Muscle of back (tissue), 3 donors: ENCODE measurements at regions not wholly inside any gene's neighbourhood (a gene's known extent, or its start where the extent isn't known, plus 50 kb on each side); places are given as distances from the start of the nearest gene placed in this dataset.
A peak's percentile ranks its signal among the peaks of the same experiment; 100 is the strongest.
"Not testable (repeated sequence)": the region's sequence is repeated elsewhere in the genome, so short reads cannot be mapped to it uniquely, and the experiment has no call there.

ENCODE experiments used
- DNase-seq, 3 donors: peaks; one replicate each; pipeline versions ENCODE4 v3.0.0 to v3.0.0-alpha.2; 2013

DNA sequence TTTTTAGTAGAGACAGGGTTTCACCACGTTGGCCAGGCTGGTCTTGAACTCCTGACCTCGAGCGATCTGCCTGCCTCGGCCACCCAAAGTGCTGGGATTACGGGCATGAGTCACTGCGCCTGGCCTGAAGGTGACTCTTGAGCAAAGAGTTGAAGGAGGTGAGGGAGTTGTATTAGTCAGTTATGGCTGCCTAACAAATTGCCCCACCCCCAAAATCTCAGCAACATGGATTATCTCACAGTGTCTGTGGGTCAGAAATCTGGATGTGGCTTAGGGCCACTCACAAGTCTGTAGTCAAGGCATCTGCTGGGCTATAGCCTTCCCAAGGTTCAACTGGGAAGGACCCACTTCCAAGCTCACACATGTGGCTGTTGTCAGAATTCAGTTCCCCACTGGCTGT lies 52.8 kb upstream of the ADGRE5 start:
- no peak for DNase-seq

- DNase-seq = not testable (repeated sequence)
These were observed 54.2 kb upstream of the ADGRE5 start for GRCh38 chr19:14327061-14327460.

DNA sequence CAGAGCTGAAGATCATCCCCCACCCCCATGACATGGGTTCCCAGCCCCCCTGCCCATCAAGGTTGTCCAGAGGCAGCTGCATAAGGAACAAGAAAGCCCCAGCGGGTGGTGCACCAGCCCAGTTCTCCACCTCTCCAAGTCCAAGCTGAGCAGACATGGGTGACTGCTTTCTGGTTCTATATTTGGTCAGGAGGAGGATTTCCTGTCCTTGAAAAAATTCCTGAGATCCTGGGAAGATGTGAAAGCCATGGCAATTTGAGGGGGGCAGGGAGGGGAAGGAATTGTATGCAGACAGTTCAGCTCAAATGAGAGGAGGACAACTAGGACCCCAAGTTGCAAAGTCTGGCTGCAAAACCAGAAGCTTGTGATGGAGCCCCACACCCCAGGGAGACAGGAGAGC lies 55.4 kb upstream of the ADGRE5 start:
- DNase-seq = no peak

DNA sequence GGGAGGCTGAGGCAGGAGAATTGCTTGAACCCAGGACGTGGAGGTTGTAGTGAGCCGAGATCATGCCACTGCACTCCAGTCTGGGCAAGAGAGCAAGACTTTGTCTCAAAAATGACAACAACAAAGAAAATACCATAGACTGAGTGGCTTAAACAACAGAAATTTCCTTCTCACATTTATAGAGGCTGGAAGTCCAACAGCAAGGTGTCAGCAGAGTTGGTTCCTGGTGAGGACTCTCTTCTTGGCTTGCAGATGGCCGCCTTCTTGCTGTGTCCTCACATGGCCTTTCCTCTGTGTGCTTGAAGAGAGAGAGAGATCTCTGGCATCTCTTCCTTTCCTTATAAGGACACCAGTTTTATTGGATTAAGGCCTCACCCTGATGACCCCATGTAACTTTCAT lies 56.1 kb upstream of the ADGRE5 start:
- DNase-seq = no peak

GRCh38 chr19:14322889-14323463 lies 58.3 kb upstream of the ADGRE5 start:
- no peak for DNase-seq

DNA sequence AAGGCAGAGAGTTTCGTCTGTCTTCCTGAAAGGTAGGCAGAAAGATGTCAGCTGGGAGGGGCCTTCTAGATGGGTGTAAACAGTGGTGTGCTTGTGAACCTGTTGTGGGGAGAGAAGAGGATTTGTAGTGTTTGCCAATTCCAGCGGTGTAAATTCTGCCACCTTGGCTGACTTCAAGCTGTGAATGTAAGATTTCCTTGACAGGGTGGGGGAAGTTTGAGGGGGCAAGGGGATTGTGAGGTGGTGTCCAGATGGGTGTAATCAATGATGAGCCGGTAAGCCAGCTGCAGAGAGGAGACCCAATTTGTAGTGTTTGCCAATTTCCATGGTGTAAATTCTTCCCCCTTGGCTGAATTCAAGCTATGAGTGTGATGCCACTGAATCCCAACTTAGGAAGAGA lies 61.0 kb upstream of the ADGRE5 start:
- no peak for DNase-seq

- not testable (repeated sequence) for DNase-seq
These were observed 61.5 kb upstream of the ADGRE5 start for GRCh38 chr19:14319720-14320119.

DNA sequence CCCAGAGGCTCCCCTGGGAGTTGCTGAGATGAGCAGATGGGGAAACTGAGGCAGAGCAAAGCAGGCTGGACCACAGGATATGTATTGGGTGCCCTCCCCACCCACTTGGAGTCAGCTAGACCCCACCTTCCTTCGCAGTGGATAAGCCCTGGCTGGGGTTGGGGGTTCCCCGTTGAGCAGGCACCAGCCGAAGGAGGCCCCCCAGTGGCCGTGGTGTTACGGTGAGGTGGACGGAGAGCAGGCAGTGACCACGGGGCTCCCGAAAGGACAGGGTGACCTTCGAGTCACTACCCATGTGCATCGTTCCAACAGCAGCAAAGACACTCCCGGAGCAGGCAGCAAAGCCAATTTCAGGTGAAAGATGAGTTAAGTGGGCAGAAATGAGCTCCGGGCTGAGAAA lies 62.4 kb upstream of the ADGRE5 start:
- DNase-seq = no peak

DNA sequence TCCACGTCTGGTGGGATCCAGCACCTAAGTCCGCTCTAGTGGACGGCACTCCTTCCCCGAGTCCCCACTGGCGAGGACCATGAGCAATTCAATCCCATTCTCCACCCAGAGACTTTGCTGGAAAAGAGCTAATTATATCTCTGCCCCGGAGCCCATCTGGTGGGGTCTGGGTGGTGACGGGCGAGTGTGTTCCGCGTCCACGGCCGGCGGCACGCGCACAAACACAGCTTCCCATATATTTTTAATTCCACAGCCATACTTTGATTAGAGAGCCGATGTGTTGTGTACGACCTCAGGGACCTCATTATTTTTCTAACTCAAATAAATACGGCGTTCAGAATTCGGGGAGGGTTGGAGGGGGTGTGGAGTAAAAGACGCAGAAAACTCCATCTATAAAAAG lies 64.1 kb upstream of the ADGRE5 start:
- no peak for DNase-seq

GRCh38 chr19:14315433-14315832 lies 65.8 kb upstream of the ADGRE5 start:
- DNase-seq = no peak

- no peak for DNase-seq
These were observed 71.2 kb upstream of the ADGRE5 start for GRCh38 chr19:14310055-14310454.

- DNase-seq = no peak
These were observed 75.5 kb upstream of the ADGRE5 start for GRCh38 chr19:14305706-14306105.

DNA sequence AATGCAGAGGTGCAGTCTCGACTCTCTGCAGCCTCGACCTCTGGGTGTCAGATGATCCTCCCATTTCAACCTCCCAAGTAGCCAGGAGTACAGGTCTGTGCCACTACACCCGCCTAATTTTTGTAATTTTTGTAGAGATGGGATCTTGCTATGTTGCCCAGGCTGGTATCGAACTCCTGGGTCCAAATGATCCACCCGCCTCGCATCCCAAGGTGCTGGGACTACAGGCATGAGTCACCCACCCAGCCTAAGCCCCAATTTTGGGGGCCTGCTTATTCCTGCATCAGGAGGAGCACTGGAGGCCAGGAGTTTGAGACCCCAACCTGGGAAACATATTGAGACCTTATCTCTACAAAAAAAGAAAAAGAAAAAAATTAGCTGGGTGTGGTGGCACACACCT lies 80.1 kb upstream of the ADGRE5 start:
- no peak for DNase-seq

- DNase-seq = no peak
These were observed 80.9 kb upstream of the ADGRE5 start for GRCh38 chr19:14300303-14300702.

- DNase-seq = not testable (repeated sequence)
These were observed 81.9 kb upstream of the ADGRE5 start for GRCh38 chr19:14299224-14299827.

DNA sequence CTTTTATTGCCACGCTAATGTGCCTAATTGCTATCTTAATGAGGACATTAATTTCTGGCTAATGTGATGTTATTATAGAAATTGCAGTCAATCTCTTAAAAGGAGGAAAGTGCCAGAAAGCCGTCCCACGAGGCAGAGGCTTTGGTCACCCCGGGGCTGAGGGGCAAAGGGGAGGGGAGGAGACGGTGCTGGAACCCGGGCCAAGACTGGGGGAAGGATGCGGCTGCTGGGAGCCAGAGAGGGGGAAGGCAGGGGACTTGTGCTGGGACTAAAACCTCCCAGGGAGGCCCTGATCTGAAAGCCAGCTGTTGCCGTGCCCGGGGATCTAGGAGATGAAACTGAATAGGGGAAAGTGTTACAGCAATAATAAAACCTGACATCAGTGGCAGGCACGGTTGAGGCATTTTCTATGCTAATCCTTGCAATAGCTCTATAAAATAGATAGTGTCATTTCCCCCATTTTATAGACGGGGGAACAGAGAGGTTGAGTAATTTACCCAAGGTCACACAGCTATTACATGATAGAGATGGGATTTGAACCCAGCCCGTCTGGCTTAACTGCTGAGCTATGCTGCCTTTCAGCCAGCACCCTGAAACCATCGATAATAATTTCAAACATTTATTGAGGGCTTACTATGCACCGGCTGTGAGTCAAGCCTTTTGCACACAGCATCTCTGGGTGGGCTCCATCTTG lies 83.2 kb upstream of the ADGRE5 start:
- not testable (repeated sequence) for DNase-seq

GRCh38 chr19:14294974-14295373 lies 86.3 kb upstream of the ADGRE5 start:
- peak in 1 of 3 donors; percentile 23 for DNase-seq

DNA sequence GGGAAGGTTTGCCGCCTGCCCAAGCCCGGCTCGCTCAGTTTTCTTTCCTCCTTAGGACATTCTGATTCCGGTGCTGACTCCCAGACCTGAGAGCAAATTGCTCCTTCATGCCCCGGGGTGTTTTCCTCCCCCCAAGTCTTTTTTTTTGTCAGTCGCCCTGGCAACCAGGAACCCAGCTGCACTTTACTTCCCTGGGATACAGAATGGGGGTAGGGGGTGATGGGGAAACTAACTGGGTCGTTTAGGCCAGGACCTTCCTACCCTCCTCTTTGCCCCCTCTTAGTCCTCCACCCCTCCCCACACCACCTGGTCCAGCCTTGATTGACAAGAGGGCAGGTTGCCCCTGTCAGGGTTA lies 87.5 kb upstream of the ADGRE5 start:
- peak in 1 of 3 donors; percentile 20 for DNase-seq

- DNase-seq = peak in 1 of 3 donors; percentile 52
These were observed 87.3 kb upstream of the ADGRL1 start for GRCh38 chr19:14293101-14293815.

- DNase-seq = not testable (repeated sequence)
These were observed 83.8 kb upstream of the ADGRL1 start for GRCh38 chr19:14289810-14290209.

DNA sequence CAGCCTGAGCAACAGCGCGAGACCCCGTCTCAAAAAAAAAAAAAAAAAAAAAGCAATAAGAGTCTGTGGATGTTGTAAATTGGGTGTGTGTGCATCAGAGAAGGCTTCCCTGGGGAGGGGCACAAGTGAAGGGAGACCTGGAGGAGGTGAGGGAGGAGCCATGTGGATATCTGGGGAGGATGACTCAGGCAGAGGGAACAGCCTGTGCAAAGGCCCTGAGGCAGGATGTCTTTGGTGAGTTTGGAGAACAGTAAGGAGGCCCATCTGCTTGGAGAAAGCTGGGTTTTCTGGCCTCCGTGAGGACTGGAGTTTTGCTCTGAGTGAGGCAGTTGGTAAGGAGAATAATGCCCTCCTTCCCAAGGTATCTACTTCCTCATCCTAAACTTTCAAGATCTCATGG lies 81.9 kb upstream of the ADGRL1 start:
- not testable (repeated sequence) for DNase-seq

GRCh38 chr19:14286594-14286993 lies 80.6 kb upstream of the ADGRL1 start:
- not testable (repeated sequence) for DNase-seq

DNA sequence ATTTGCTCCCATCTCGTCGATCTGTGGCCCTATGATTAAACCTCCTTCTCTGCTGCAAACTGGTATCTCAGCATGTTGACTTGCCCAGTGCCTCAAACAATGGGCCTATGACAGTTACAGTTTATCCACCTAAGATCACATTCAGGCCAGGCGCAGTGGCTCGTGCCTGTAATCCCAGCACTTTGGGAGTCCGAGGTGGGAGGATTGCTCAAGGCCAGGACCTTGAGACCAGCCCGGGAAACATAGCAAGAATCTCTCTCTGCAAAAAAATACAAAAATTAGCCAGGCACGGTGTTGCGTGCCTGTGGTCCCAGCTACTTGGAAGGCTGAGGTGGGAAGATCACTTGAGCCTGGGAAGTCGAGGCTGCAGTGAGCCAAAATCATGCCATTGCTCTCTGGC lies 79.8 kb upstream of the ADGRL1 start:
- not testable (repeated sequence) for DNase-seq
